Osteoblast (primary cell): ENCODE measurements at regions not wholly inside any gene's neighbourhood (a gene's known extent, or its start where the extent isn't known, plus 50 kb on each side); places are given as distances from the start of the nearest gene placed in this dataset.

Source experiments
- DNase-seq: peaks from one replicate; pipeline ENCODE4 v3.0.0; 2011; ENCODE audit warnings: low spot score, mixed read lengths; ENCODE audit not compliant: insufficient read length; ENCODE audit errors: missing footprints
- H2AFZ ChIP-seq: 2 replicates; pipeline ENCODE4 v1.6.0; 2011; ENCODE audit warnings: mild to moderate bottlenecking, low read length
- H3K27ac ChIP-seq: 2 replicates; pipeline ENCODE4 v1.5.1; 2011; ENCODE audit warnings: mild to moderate bottlenecking, low read depth, low read length, moderate library complexity
- H3K27me3 ChIP-seq: 2 replicates; pipeline ENCODE4 v1.6.0; 2012; ENCODE audit warnings: mild to moderate bottlenecking, control low read depth, inconsistent platforms, low read length, moderate library complexity; ENCODE audit not compliant: insufficient read depth
- H3K36me3 ChIP-seq: 2 replicates; pipeline ENCODE4 v1.5.1; 2011; ENCODE audit warnings: mild to moderate bottlenecking, low read length, control low read depth, moderate library complexity; ENCODE audit not compliant: insufficient read depth
- H3K4me1 ChIP-seq: 2 replicates; pipeline ENCODE4 v1.5.1; 2011; ENCODE audit warnings: mild to moderate bottlenecking, low read length, control low read depth, moderate library complexity; ENCODE audit not compliant: insufficient read depth
- H3K4me2 ChIP-seq: 2 replicates; pipeline ENCODE4 v1.6.0; 2011; ENCODE audit warnings: mild to moderate bottlenecking, low read length; ENCODE audit not compliant: insufficient read depth
- H3K4me3 ChIP-seq: fragments of 200-600 bp; sonication (generic); 3 replicates; pipeline ENCODE4 v1.5.1; 2012; ENCODE audit warnings: mild to moderate bottlenecking, low read length, inconsistent platforms; ENCODE audit not compliant: insufficient read depth
- H3K79me2 ChIP-seq: 2 replicates; pipeline ENCODE4 v1.6.0; 2012; ENCODE audit warnings: mild to moderate bottlenecking, low read length, control low read depth, inconsistent platforms; ENCODE audit not compliant: insufficient read depth
- H3K9me3 ChIP-seq: 2 replicates; pipeline ENCODE4 v1.5.1; 2011; ENCODE audit warnings: low read depth, low read length, control low read depth
- H4K20me1 ChIP-seq: 2 replicates; pipeline ENCODE4 v1.6.0; 2012; ENCODE audit warnings: mild to moderate bottlenecking, low read length, control low read depth; ENCODE audit not compliant: insufficient read depth
- CTCF ChIP-seq: IDR thresholded peaks from 2 replicates; pipeline ENCODE4 v1.5.1; 2011; ENCODE audit warnings: mild to moderate bottlenecking, low read depth, low read length, moderate library complexity; ENCODE audit errors: extremely low read depth

- no peaks in the 10 kb centered on the region for H4K20me1 ChIP-seq
- no peaks in the 10 kb centered on the region for H3K79me2 ChIP-seq
- no peaks in the 10 kb centered on the region for H3K36me3 ChIP-seq
- no peak overlapping the region for H3K4me3 ChIP-seq
- no peak for TF ChIP-seq CTCF
- H2AFZ ChIP-seq, result no peak overlapping the region
- DNase-seq, result peak; percentile 83
- no peak overlapping the region for H3K4me2 ChIP-seq
- peaks cover 6% of the 10 kb centered on the region for H3K27me3 ChIP-seq
- H3K27ac ChIP-seq, result no peak overlapping the region
- peaks cover 14% of the 10 kb centered on the region for H3K4me1 ChIP-seq
- H3K9me3 ChIP-seq, result no peaks in the 10 kb centered on the region
Measured at GRCh38 chr6:37105148-37106050, 64.6 kb upstream of the PIM1 start.

- Histone ChIP-seq H3K27me3 (peaks cover 6% of the 10 kb centered on the region), H4K20me1 (no peaks in the 10 kb centered on the region), H3K36me3 (no peaks in the 10 kb centered on the region), H3K4me1 (peaks cover 14% of the 10 kb centered on the region), H3K27ac (no peak overlapping the region), H2AFZ (no peak overlapping the region), H3K9me3 (no peaks in the 10 kb centered on the region), H3K4me2 (no peak overlapping the region), H3K4me3 (no peak overlapping the region), H3K79me2 (no peaks in the 10 kb centered on the region)
- TF ChIP-seq CTCF, result no peak
- DNase-seq, result no peak
Measured at GRCh38 chr6:37106051-37106363, 63.9 kb upstream of the PIM1 start.

- Histone ChIP-seq H4K20me1 (no peaks in the 10 kb centered on the region), H3K4me2 (no peak overlapping the region), H3K4me3 (no peak overlapping the region), H2AFZ (no peak overlapping the region), H3K27ac (no peak overlapping the region), H3K27me3 (peaks cover 6% of the 10 kb centered on the region), H3K79me2 (no peaks in the 10 kb centered on the region), H3K4me1 (peaks cover 14% of the 10 kb centered on the region), H3K36me3 (no peaks in the 10 kb centered on the region), H3K9me3 (no peaks in the 10 kb centered on the region)
- TF ChIP-seq CTCF, result no peak
- DNase-seq, result no peak
Measured at GRCh38 chr6:37106554-37106953, 63.4 kb upstream of the PIM1 start.

- H3K27me3 ChIP-seq, result peaks cover 6% of the 10 kb centered on the region
- H3K4me1 ChIP-seq, result peaks cover 13% of the 10 kb centered on the region
- no peak overlapping the region for H3K27ac ChIP-seq
- H3K4me3 ChIP-seq, result no peak overlapping the region
- H3K79me2 ChIP-seq, result no peaks in the 10 kb centered on the region
- TF ChIP-seq CTCF, result no peak
- H3K4me2 ChIP-seq, result no peak overlapping the region
- no peaks in the 10 kb centered on the region for H3K36me3 ChIP-seq
- no peaks in the 10 kb centered on the region for H4K20me1 ChIP-seq
- no peak for DNase-seq
- H3K9me3 ChIP-seq, result no peaks in the 10 kb centered on the region
- no peak overlapping the region for H2AFZ ChIP-seq
Measured at GRCh38 chr6:37106982-37107491, 62.9 kb upstream of the PIM1 start.
